ENCODE measurements at regions not wholly inside any gene's neighbourhood (a gene's known extent, or its start where the extent isn't known, plus 50 kb on each side); places are given as distances from the start of the nearest gene placed in this dataset.

DNA sequence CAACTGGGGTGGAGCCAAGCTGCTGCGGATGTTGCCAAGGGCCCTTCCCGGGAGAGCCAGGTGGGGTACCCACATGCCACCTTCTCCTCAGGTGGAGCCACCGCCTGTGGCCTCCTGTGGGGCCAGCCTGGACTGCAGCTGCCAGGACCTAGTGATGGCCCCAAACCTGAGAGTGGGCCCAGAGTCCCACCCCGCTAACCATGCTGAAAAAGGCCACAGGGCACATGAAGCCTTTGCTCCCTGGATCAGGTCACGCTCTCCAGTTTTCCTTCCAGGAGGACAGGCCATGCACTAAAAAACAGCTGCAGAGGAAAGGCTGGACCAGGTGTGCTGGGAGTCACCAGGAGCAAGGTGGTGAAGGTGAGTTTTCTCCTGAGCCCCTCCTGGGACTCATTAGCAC, 73.9 kb upstream of the SLC22A16 start:
- CTCF ChIA-PET, result no interaction called here
- POLR2A ChIA-PET, result no interaction called here
- no peaks in the 10 kb centered on the region for H3K4me1 ChIP-seq (ENCODE audit: control insufficient read depth, insufficient read depth, low read length)

DNA sequence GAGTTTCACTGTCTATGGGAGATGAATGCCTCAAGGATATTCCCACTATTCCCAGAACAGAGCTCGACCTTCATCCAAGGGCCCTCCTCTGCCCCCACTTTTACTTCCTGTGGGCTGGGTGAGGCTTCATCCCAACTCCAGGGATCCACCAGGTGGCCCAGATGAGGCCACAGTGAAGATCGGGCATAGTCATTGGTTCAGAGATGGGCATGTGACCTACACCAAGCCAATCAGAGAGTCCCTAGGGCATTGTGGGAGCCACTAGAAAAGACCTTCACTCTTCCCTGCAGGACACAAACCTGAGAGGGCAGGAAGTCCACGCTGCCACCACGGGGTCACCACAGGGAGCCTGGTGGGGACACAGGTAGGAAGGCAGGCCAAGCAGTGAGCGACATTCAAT, 72.9 kb upstream of the SLC22A16 start:
- POLR2A ChIA-PET, result no interaction called here
- H3K27ac ChIP-seq (ENCODE audit: extremely low read depth, low read depth, low read length), result no peak overlapping the region
- no peaks in the 10 kb centered on the region for H3K9me3 ChIP-seq (ENCODE audit: control insufficient read depth, insufficient read depth, low read depth, low read length)
- H3K36me3 ChIP-seq (ENCODE audit: control insufficient read depth in 2 of 2, insufficient read depth in 1 of 2, low read length in 2 of 2), result no peaks in the 10 kb centered on the region
- CTCF ChIA-PET, result interaction anchor here (0.7 kb wide), 1 partner anchor 21 kb away, joined by 4 read pairs; no protein-coding TSS in a partner anchor
- H3K4me1 ChIP-seq (ENCODE audit: control insufficient read depth, insufficient read depth, low read length), result no peaks in the 10 kb centered on the region
- TF ChIP-seq, protein P1, sequence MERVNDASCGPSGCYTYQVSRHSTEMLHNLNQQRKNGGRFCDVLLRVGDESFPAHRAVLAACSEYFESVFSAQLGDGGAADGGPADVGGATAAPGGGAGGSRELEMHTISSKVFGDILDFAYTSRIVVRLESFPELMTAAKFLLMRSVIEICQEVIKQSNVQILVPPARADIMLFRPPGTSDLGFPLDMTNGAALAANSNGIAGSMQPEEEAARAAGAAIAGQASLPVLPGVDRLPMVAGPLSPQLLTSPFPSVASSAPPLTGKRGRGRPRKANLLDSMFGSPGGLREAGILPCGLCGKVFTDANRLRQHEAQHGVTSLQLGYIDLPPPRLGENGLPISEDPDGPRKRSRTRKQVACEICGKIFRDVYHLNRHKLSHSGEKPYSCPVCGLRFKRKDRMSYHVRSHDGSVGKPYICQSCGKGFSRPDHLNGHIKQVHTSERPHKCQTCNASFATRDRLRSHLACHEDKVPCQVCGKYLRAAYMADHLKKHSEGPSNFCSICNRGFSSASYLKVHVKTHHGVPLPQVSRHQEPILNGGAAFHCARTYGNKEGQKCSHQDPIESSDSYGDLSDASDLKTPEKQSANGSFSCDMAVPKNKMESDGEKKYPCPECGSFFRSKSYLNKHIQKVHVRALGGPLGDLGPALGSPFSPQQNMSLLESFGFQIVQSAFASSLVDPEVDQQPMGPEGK (tag by site-specific recombination; IDR thresholded peaks at IDR 0.05), result no peak
- TF ChIP-seq GLIS2 (tag by site-specific recombination; IDR thresholded peaks at IDR 0.05) (no peak), ZFP41 (tag by site-specific recombination; IDR thresholded peaks at IDR 0.05; ENCODE audit: borderline replicate concordance) (no peak), WT1 (tag by site-specific recombination; IDR thresholded peaks at IDR 0.05) (no peak), ZNF837 (tag by site-specific recombination; IDR thresholded peaks at IDR 0.05) (no peak), ZNF776 (tag by site-specific recombination; IDR thresholded peaks at IDR 0.05; ENCODE audit: borderline replicate concordance) (no peak), ZNF114 (tag by site-specific recombination; IDR thresholded peaks at IDR 0.05) (no peak), ZNF37A (tag by site-specific recombination; IDR thresholded peaks at IDR 0.05) (no peak), SALL2 (tag by site-specific recombination; IDR thresholded peaks at IDR 0.05; ENCODE audit: borderline replicate concordance) (no peak), ZNF350 (tag by site-specific recombination; IDR thresholded peaks at IDR 0.05) (no peak), ZNF146 (tag by site-specific recombination; IDR thresholded peaks at IDR 0.05) (no peak), TRIM28 (IDR thresholded peaks at IDR 0.05; ENCODE audit: borderline replicate concordance, low read length) (no peak)
- H3K4me3 ChIP-seq (ENCODE audit: low read depth, low read length), result no peak overlapping the region

More for the DNA sequence above, 73.9 kb upstream of the SLC22A16 start:
- no peak overlapping the region for H3K4me3 ChIP-seq (ENCODE audit: low read depth, low read length)
- TF ChIP-seq ZNF48 (tag by site-specific recombination; IDR thresholded peaks at IDR 0.05) (no peak), TRIM28 (IDR thresholded peaks at IDR 0.05; ENCODE audit: borderline replicate concordance, low read length) (no peak), ZNF558 (tag by site-specific recombination; IDR thresholded peaks at IDR 0.05) (no peak)
- no peak overlapping the region for H3K27ac ChIP-seq (ENCODE audit: extremely low read depth, low read depth, low read length)
- no peaks in the 10 kb centered on the region for H3K36me3 ChIP-seq (ENCODE audit: control insufficient read depth in 2 of 2, insufficient read depth in 1 of 2, low read length in 2 of 2)
- no peaks in the 10 kb centered on the region for H3K9me3 ChIP-seq (ENCODE audit: control insufficient read depth, insufficient read depth, low read depth, low read length)

DNA sequence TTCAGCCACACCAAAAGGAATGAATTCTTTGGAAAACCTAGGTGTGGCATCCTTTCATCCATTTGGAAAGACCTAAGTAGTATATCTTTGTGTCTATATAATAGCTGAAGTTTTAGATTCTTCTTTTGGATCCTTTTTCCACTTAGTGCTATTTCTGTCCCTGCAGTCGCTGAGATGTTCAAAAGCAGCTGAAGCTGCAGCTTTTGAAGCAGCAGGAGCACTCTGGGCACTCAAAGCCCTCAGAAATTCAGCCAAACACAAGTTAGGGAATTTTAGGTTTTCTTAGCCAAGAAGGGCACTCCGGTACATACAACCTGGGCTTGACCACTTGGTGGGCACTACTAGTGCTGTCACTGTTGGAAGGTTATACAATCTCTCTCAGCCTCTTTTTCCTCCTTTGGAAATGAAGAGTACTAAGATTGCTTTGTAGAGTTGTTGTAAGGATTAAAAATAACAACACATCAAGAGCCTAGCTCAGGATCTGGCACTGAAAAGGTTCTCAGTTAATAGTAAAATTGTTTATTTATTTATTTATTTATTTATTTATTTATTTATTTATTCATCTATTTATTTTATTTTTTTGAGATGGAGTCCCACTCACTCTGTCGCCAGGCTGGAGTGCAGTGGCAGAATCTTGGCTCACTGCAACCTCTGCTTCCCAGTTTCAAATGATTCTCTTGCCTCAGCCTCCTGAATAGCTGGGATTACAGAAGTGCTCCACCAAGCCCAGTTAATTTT, 71.9 kb upstream of the SLC22A16 start:
- no peaks in the 10 kb centered on the region for H3K4me1 ChIP-seq (ENCODE audit: control insufficient read depth, insufficient read depth, low read length)
- no peaks in the 10 kb centered on the region for H3K36me3 ChIP-seq (ENCODE audit: control insufficient read depth in 2 of 2, insufficient read depth in 1 of 2, low read length in 2 of 2)
- ChIA-PET CTCF (no interaction called here), POLR2A (no interaction called here)
- H3K27ac ChIP-seq (ENCODE audit: extremely low read depth, low read depth, low read length), result no peak overlapping the region
- no peak overlapping the region for H3K4me3 ChIP-seq (ENCODE audit: low read depth, low read length)
- no peaks in the 10 kb centered on the region for H3K9me3 ChIP-seq (ENCODE audit: control insufficient read depth, insufficient read depth, low read depth, low read length)
- TF ChIP-seq ZNF549 (tag by site-specific recombination; IDR thresholded peaks at IDR 0.05), result no peak
- TF ChIP-seq ZNF555 (tag by site-specific recombination; conservative IDR thresholded peaks at IDR 0.05), result peak; percentile 22; the same call in 1 of the 2 replicates
- TF ChIP-seq, protein P2, sequence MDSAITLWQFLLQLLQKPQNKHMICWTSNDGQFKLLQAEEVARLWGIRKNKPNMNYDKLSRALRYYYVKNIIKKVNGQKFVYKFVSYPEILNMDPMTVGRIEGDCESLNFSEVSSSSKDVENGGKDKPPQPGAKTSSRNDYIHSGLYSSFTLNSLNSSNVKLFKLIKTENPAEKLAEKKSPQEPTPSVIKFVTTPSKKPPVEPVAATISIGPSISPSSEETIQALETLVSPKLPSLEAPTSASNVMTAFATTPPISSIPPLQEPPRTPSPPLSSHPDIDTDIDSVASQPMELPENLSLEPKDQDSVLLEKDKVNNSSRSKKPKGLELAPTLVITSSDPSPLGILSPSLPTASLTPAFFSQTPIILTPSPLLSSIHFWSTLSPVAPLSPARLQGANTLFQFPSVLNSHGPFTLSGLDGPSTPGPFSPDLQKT (IDR thresholded peaks at IDR 0.05; ENCODE audit: borderline replicate concordance, low read depth, low read length), result no peak
- TF ChIP-seq ZNF530 (tag by site-specific recombination; IDR thresholded peaks at IDR 0.05; ENCODE audit: low read depth), result no peak
- TF ChIP-seq, protein P3, sequence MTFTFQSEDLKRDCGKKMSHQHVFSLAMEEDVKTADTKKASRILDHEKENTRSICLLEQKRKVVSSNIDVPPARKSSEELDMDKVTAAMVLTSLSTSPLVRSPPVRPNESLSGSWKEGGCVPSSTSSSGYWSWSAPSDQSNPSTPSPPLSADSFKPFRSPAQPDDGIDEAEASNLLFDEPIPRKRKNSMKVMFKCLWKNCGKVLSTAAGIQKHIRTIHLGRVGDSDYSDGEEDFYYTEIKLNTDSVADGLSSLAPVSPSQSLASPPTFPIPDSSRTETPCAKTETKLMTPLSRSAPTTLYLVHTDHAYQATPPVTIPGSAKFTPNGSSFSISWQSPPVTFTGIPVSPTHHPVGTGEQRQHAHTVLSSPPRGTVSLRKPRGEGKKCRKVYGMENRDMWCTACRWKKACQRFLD (tag by site-specific recombination; IDR thresholded peaks at IDR 0.05), result no peak
- TF ChIP-seq, protein P4, sequence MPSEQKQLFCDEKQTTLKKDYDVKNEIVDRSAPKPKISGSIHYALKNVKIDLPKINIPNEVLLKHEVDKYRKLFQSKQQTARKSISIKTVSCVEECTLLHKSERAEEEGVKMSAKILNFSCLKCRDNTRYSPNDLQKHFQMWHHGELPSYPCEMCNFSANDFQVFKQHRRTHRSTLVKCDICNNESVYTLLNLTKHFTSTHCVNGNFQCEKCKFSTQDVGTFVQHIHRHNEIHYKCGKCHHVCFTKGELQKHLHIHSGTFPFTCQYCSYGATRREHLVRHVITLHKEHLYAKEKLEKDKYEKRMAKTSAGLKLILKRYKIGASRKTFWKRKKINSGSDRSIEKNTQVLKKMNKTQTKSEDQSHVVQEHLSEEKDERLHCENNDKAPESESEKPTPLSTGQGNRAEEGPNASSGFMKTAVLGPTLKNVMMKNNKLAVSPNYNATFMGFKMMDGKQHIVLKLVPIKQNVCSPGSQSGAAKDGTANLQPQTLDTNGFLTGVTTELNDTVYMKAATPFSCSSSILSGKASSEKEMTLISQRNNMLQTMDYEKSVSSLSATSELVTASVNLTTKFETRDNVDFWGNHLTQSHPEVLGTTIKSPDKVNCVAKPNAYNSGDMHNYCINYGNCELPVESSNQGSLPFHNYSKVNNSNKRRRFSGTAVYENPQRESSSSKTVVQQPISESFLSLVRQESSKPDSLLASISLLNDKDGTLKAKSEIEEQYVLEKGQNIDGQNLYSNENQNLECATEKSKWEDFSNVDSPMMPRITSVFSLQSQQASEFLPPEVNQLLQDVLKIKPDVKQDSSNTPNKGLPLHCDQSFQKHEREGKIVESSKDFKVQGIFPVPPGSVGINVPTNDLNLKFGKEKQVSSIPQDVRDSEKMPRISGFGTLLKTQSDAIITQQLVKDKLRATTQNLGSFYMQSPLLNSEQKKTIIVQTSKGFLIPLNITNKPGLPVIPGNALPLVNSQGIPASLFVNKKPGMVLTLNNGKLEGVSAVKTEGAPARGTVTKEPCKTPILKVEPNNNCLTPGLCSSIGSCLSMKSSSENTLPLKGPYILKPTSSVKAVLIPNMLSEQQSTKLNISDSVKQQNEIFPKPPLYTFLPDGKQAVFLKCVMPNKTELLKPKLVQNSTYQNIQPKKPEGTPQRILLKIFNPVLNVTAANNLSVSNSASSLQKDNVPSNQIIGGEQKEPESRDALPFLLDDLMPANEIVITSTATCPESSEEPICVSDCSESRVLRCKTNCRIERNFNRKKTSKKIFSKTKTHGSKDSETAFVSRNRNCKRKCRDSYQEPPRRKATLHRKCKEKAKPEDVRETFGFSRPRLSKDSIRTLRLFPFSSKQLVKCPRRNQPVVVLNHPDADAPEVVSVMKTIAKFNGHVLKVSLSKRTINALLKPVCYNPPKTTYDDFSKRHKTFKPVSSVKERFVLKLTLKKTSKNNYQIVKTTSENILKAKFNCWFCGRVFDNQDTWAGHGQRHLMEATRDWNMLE (tag by site-specific recombination; conservative IDR thresholded peaks at IDR 0.05; ENCODE audit: low read depth), result peak; percentile 59
- peak; percentile 76 for TF ChIP-seq ZNF394 (tag by site-specific recombination; IDR thresholded peaks at IDR 0.05; ENCODE audit: borderline replicate concordance)

Data from HEK293 (cell line).